ENCODE measurements at regions not wholly inside any gene's neighbourhood (a gene's known extent, or its start where the extent isn't known, plus 50 kb on each side); places are given as distances from the start of the nearest gene placed in this dataset.

DNA sequence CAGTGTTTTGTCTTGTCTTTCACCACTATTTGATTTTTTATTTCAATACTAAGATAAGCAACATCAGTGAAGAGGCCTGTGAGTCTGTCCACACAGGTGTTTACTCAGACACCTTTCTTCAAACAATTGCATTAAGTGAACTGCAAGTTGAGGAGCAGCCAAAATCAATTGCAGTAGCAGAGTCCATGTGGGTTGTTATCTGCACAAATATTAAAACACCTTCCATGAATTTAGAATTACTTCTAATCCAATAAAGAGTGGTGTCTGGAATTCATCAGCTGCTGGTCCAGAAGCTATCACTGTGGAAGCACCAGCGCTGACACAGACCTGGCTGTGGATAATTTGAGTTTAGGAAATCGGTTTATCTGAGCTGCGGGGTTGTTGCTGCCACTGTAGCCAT is 83.5 kb upstream of the FAT3 start:
- TF ChIP-seq, protein P1, sequence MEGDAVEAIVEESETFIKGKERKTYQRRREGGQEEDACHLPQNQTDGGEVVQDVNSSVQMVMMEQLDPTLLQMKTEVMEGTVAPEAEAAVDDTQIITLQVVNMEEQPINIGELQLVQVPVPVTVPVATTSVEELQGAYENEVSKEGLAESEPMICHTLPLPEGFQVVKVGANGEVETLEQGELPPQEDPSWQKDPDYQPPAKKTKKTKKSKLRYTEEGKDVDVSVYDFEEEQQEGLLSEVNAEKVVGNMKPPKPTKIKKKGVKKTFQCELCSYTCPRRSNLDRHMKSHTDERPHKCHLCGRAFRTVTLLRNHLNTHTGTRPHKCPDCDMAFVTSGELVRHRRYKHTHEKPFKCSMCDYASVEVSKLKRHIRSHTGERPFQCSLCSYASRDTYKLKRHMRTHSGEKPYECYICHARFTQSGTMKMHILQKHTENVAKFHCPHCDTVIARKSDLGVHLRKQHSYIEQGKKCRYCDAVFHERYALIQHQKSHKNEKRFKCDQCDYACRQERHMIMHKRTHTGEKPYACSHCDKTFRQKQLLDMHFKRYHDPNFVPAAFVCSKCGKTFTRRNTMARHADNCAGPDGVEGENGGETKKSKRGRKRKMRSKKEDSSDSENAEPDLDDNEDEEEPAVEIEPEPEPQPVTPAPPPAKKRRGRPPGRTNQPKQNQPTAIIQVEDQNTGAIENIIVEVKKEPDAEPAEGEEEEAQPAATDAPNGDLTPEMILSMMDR (IDR thresholded peaks at IDR 0.05): no peak
- no peak for TF ChIP-seq POLR2A (IDR thresholded peaks at IDR 0.05)
